Mesothelial cell of epicardium (in vitro differentiated cells): ENCODE measurements at regions not wholly inside any gene's neighbourhood (a gene's known extent, or its start where the extent isn't known, plus 50 kb on each side); places are given as distances from the start of the nearest gene placed in this dataset.
"Not testable (repeated sequence)": the region's sequence is repeated elsewhere in the genome, so short reads cannot be mapped to it uniquely, and the experiment has no call there.

Experiments
- DNase-seq, 2 experiments: peaks; one replicate each; pipeline ENCODE4 v3.0.0; 2021; ENCODE audit warnings: low spot score in 2 of 2; ENCODE audit not compliant: unreplicated experiment in 2 of 2
- H3K27ac Mint-ChIP-seq: 2 replicates; pipeline ENCODE4 v1.8.0; 2021; ENCODE audit warnings: mixed read lengths
- H3K27me3 Mint-ChIP-seq: 2 replicates; pipeline ENCODE4 v1.8.0; 2021; ENCODE audit warnings: low read depth, mixed read lengths
- H3K36me3 Mint-ChIP-seq: 2 replicates; pipeline ENCODE4 v1.8.0; 2021; ENCODE audit warnings: mixed read lengths
- H3K4me1 Mint-ChIP-seq: 2 replicates; pipeline ENCODE4 v1.8.0; 2021; ENCODE audit warnings: mixed read lengths
- H3K4me3 Mint-ChIP-seq: 2 replicates; pipeline ENCODE4 v1.8.0; 2021; ENCODE audit warnings: mild to moderate bottlenecking, moderate library complexity, mixed read lengths
- H3K9me3 Mint-ChIP-seq: 2 replicates; pipeline ENCODE4 v1.8.0; 2021; ENCODE audit warnings: mixed read lengths
- CTCF ChIP-seq: fragments of 200-600 bp; sonication (generic); IDR thresholded peaks from one replicate; pipeline ENCODE4 v1.5.0; 2021; ENCODE audit warnings: antibody characterized with exemption; ENCODE audit not compliant: unreplicated experiment

GRCh38 chr14:58994130-58994529 lies 194.3 kb upstream of the DAAM1 start:
- Mint-ChIP-seq H3K4me1 (peaks cover 4% of the 10 kb centered on the region), H3K27ac (no peak overlapping the region), H3K36me3 (no peaks in the 10 kb centered on the region), H3K4me3 (no peak overlapping the region), H3K9me3 (peaks cover 34% of the 10 kb centered on the region), H3K27me3 (no peaks in the 10 kb centered on the region)
- TF ChIP-seq CTCF: no peak
- no peak for DNase-seq

DNA sequence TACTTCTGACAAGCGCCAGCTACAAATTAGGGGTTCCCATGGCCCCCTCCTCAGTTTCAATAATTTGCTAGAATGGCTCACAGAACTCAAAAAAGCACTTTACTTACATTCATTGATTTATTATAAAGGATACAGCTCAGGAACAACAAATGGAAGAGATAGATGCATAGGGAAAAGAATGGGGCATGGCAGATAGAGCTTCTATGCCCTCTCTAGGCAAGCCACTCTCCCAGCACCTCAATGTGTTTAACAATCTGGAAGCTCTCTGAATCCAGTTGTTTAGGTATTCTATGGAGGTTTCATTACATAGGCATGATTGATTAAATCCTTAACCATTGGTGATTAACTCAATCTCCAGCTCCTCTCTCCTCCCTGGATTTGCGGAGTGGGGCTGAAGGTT lies 184.5 kb upstream of the DAAM1 start:
- Mint-ChIP-seq H3K4me1 (no peaks in the 10 kb centered on the region), H3K27ac (no peak overlapping the region), H3K36me3 (no peaks in the 10 kb centered on the region), H3K9me3 (peaks cover 11% of the 10 kb centered on the region), H3K27me3 (no peaks in the 10 kb centered on the region), H3K4me3 (no peak overlapping the region)
- TF ChIP-seq CTCF: no peak
- no peak for DNase-seq

DNA sequence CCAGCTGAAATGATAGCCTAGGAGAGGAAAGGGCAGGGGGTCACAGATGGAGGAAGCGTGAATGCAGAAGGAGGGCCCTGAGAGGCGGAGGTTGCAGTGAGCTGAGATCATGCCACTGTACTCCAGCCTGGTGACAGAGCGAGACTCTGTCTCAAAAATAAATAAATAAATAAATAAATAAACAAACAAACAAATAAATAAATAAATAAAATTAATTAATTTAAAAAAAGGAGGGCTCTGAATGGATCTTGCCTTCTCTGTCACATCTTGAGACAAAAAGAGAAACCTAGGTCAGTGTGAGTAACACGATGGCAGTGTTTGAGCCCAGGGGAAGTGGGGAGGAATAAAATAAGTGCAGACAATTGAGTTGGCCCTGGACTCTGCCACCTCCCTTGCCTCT lies 182.3 kb upstream of the DAAM1 start:
- not testable (repeated sequence) for H3K4me1 Mint-ChIP-seq, H3K4me3 Mint-ChIP-seq, H3K36me3 Mint-ChIP-seq, DNase-seq, H3K27me3 Mint-ChIP-seq, H3K27ac Mint-ChIP-seq
- peaks cover 18% of the 10 kb centered on the region for H3K9me3 Mint-ChIP-seq

DNA sequence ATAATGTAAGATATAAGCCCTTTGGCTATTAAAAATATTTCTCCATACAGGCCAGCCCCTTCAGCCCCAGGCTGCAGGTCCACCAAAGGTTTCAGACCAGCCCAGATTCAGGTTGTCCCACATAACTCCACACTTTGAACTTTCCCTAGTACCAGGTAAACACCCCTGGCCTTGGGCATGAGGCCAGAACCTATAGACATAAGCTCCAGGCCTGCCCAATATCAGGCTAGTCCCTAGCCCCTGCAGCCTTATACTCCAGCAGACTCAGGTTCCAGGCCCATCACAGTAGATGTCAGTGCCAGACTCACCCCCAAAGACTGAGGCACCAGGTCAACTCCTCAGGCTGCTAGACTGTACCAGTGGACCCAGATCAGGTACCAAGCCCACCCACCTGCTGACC lies 178.5 kb upstream of the DAAM1 start:
- Mint-ChIP-seq H3K27me3 (no peaks in the 10 kb centered on the region), H3K9me3 (peaks cover 34% of the 10 kb centered on the region), H3K4me3 (no peak overlapping the region), H3K4me1 (no peaks in the 10 kb centered on the region), H3K27ac (no peak overlapping the region), H3K36me3 (peaks cover 9% of the 10 kb centered on the region)
- no peak for DNase-seq
- no peak for TF ChIP-seq CTCF

GRCh38 chr14:59013672-59014298 lies 174.7 kb upstream of the DAAM1 start:
- H3K27me3 Mint-ChIP-seq: no peaks in the 10 kb centered on the region
- peaks cover 9% of the 10 kb centered on the region for H3K36me3 Mint-ChIP-seq
- H3K27ac Mint-ChIP-seq: no peak overlapping the region
- DNase-seq: no peak
- H3K4me1 Mint-ChIP-seq: peaks cover 12% of the 10 kb centered on the region
- no peak overlapping the region for H3K4me3 Mint-ChIP-seq
- TF ChIP-seq CTCF: no peak
- H3K9me3 Mint-ChIP-seq: peaks cover 26% of the 10 kb centered on the region

DNA sequence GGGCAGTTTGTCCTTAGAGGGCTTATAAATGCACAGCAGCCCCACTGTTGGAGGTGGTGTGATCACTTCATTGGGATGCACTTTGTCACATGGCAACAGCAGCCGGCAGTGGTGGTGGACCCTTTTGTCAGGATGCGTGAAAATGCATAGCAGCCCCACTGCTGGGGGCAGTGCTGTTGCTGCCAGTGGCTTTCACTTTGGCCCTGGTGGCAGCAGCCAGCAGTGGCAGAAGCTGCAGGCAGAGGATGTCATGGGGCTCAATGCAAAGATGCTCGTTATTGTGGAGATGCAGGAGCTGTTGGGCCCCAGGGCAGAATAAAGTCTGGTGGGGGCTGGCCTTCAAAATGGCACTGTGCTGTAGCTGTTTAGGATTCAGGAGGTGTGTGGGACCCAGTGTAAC lies 173.0 kb upstream of the DAAM1 start:
- TF ChIP-seq CTCF: no peak
- no peak overlapping the region for H3K27ac Mint-ChIP-seq

More for the DNA sequence above, 173.0 kb upstream of the DAAM1 start:
- Mint-ChIP-seq H3K27me3 (no peaks in the 10 kb centered on the region), H3K4me3 (no peak overlapping the region), H3K9me3 (peaks cover 23% of the 10 kb centered on the region), H3K36me3 (peaks cover 9% of the 10 kb centered on the region), H3K4me1 (peaks cover 12% of the 10 kb centered on the region)
- DNase-seq: no peak
